Body of pancreas (tissue), 4 donors: ENCODE measurements at regions not wholly inside any gene's neighbourhood (a gene's known extent, or its start where the extent isn't known, plus 50 kb on each side); places are given as distances from the start of the nearest gene placed in this dataset.

Experiments used
- CTCF ChIP-seq, 7 experiments: fragments of 450-650 bp in 4 of 7; fragments of 200-600 bp in 3 of 7; sonication (generic) in 3 of 7; IDR thresholded peaks; one replicate each; pipeline ENCODE4 v1.5.1; 2016 to 2019; ENCODE audit warnings: antibody characterized with exemption in 7 of 7
- POLR2A ChIP-seq, 3 donors: fragments of 450-650 bp; IDR thresholded peaks; one replicate each; pipeline ENCODE4 v1.6.1; 2016; ENCODE audit warnings: antibody characterized with exemption in 3 of 3, mild to moderate bottlenecking in 2 of 3

DNA sequence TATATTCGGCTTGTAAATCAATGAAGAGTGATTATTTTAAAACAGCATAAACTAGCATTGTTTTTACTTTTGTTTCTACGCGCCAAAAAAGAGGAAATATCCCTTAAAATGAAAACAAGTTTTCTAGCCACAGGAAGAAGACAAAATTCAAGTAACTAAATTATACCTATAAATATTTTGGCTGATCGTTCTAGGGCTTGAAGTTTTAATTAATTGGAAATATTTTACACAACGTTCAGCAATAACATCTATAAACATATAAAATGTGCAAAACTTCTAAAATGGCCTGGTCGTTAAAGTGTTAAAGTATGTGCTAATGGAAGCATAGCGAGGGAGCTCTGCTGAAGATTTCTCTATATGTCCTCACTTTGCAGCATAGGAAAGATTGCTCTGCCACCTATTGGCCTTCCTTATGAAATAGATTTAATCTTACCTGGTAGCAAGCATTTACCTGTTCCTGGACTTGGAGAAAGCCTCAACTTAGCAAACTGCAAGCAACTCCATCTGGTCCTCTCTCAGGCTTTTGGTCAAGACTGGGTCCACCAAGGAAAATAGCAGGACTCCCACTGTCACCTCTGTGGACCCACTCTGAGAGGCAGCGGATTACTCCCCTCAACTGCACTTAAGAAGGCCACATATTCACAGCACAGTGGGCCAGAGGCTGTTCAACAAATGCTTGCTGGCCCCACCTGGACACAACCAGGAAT is 351.3 kb upstream of the RUNX1 start:
- TF ChIP-seq CTCF (IDR thresholded peaks at IDR 0.05) (peak; percentile 26 to 86 (median 67)), POLR2A (IDR thresholded peaks at IDR 0.05) (no peak)
